Astrocyte (in vitro differentiated cells and primary cell): ENCODE measurements at regions not wholly inside any gene's neighbourhood (a gene's known extent, or its start where the extent isn't known, plus 50 kb on each side); places are given as distances from the start of the nearest gene placed in this dataset.

Experiments used
- DNase-seq: peaks from one replicate; pipeline ENCODE4 v3.0.0-alpha.2; 2010; ENCODE audit warnings: low read depth
- FAIRE-seq: peaks from 2 replicates; lab custom pipeline; 2011; peaks lifted over from hg19 to GRCh38; lab: Jason Lieb, UNC
- H2AFZ ChIP-seq: 2 replicates; pipeline ENCODE4 v1.6.0; 2012; ENCODE audit warnings: low read depth, low read length, inconsistent platforms
- H3K27ac ChIP-seq: 2 replicates; pipeline ENCODE4 v1.5.1; 2011; ENCODE audit warnings: low read depth, low read length, inconsistent platforms
- H3K27me3 ChIP-seq: 2 replicates; pipeline ENCODE4 v1.6.0; 2011; ENCODE audit warnings: low read length, inconsistent platforms; ENCODE audit not compliant: insufficient read depth
- H3K36me3 ChIP-seq: 2 replicates; pipeline ENCODE4 v1.5.1; 2011; ENCODE audit warnings: low read length, inconsistent platforms; ENCODE audit not compliant: insufficient read depth
- H3K4me1 ChIP-seq: 2 replicates; pipeline ENCODE4 v1.5.1; 2011; ENCODE audit warnings: low read length, inconsistent platforms; ENCODE audit not compliant: insufficient read depth
- H3K4me2 ChIP-seq: 2 replicates; pipeline ENCODE4 v1.6.0; 2012; ENCODE audit warnings: low read length, inconsistent platforms
- H3K4me3 ChIP-seq: 2 replicates; pipeline ENCODE4 v1.5.1; 2011; ENCODE audit warnings: low read depth, mild to moderate bottlenecking, low read length, inconsistent platforms; ENCODE audit not compliant: insufficient read depth
- H3K79me2 ChIP-seq: 2 replicates; pipeline ENCODE4 v1.6.0; 2012; ENCODE audit warnings: mild to moderate bottlenecking, low read length, inconsistent platforms; ENCODE audit not compliant: insufficient read depth
- H3K9ac ChIP-seq: 2 replicates; pipeline ENCODE4 v1.6.0; 2012; ENCODE audit warnings: mild to moderate bottlenecking, low read length, inconsistent platforms
- H3K9me3 ChIP-seq: 2 replicates; pipeline ENCODE4 v1.5.1; 2012; ENCODE audit warnings: low read depth, mild to moderate bottlenecking, low read length, inconsistent platforms; ENCODE audit not compliant: insufficient read depth
- H4K20me1 ChIP-seq: 2 replicates; pipeline ENCODE4 v1.6.0; 2012; ENCODE audit warnings: low read length, inconsistent platforms; ENCODE audit not compliant: insufficient read depth
- H3K27ac Mint-ChIP-seq: one replicate; pipeline ENCODE4 v1.8.0; 2021; ENCODE audit warnings: mild to moderate bottlenecking, mixed read lengths; ENCODE audit not compliant: unreplicated experiment
- H3K27me3 Mint-ChIP-seq: one replicate; pipeline ENCODE4 v1.8.0; 2021; ENCODE audit warnings: low read depth, mixed read lengths; ENCODE audit not compliant: unreplicated experiment
- H3K36me3 Mint-ChIP-seq: one replicate; pipeline ENCODE4 v1.8.0; 2021; ENCODE audit warnings: low read depth, mixed read lengths; ENCODE audit not compliant: unreplicated experiment
- H3K4me1 Mint-ChIP-seq: one replicate; pipeline ENCODE4 v1.8.0; 2021; ENCODE audit warnings: low read depth, mixed read lengths; ENCODE audit not compliant: unreplicated experiment
- H3K4me3 Mint-ChIP-seq: one replicate; pipeline ENCODE4 v1.8.0; 2021; ENCODE audit warnings: mild to moderate bottlenecking, moderate library complexity, mixed read lengths; ENCODE audit not compliant: unreplicated experiment
- H3K9me3 Mint-ChIP-seq: one replicate; pipeline ENCODE4 v1.8.0; 2021; ENCODE audit warnings: mild to moderate bottlenecking, mixed read lengths; ENCODE audit not compliant: unreplicated experiment
- EZH2 ChIP-seq: IDR thresholded peaks from 2 replicates; pipeline ENCODE4 v1.6.1; 2012; ENCODE audit warnings: mild to moderate bottlenecking, low read length, inconsistent platforms; ENCODE audit not compliant: insufficient read depth
- TF ChIP-seq, protein P1 (sequence below): IDR thresholded peaks from 2 replicates; pipeline ENCODE4 v1.5.1; 2011; ENCODE audit warnings: low read depth, mild to moderate bottlenecking, inconsistent platforms, low read length, moderate library complexity; ENCODE audit not compliant: insufficient read depth

DNA sequence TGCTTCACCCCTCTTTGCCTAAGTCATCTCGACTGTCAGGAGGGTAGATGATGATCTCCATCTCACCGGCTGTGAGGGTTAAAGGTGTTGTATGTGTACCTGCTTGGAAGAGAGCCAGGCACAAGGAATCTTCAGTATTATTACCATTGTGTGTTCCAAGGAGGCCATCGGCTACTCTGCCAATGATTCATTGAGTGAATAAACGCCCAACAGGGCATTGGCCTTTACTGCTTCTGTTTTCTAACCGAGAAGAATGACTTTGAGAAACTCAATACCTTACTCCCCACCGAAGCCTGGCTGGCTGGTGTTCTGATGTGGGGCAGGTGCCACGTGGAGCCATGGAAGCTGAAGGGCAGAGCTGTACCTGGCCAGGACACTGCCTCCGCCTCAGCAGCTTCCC is 228.8 kb downstream of the SNX18 start:
- no peak overlapping the region for H3K27ac Mint-ChIP-seq
- DNase-seq = no peak
- peaks cover 6% of the 10 kb centered on the region for H3K9me3 Mint-ChIP-seq
- H3K4me1 Mint-ChIP-seq = peaks cover 31% of the 10 kb centered on the region
- no peaks in the 10 kb centered on the region for H3K79me2 ChIP-seq
- no peaks in the 10 kb centered on the region for H3K27me3 Mint-ChIP-seq
- no peak overlapping the region for H3K4me2 ChIP-seq
- no peak for FAIRE-seq
- H3K9ac ChIP-seq = no peak overlapping the region
- no peaks in the 10 kb centered on the region for H3K27me3 ChIP-seq
- H2AFZ ChIP-seq = no peak overlapping the region
- no peak overlapping the region for H3K4me3 ChIP-seq
- peaks cover 2% of the 10 kb centered on the region for H3K36me3 Mint-ChIP-seq
- H3K27ac ChIP-seq = no peak overlapping the region
- H4K20me1 ChIP-seq = no peaks in the 10 kb centered on the region
- no peak overlapping the region for H3K4me3 Mint-ChIP-seq
- H3K36me3 ChIP-seq = no peaks in the 10 kb centered on the region
- TF ChIP-seq, protein P1, sequence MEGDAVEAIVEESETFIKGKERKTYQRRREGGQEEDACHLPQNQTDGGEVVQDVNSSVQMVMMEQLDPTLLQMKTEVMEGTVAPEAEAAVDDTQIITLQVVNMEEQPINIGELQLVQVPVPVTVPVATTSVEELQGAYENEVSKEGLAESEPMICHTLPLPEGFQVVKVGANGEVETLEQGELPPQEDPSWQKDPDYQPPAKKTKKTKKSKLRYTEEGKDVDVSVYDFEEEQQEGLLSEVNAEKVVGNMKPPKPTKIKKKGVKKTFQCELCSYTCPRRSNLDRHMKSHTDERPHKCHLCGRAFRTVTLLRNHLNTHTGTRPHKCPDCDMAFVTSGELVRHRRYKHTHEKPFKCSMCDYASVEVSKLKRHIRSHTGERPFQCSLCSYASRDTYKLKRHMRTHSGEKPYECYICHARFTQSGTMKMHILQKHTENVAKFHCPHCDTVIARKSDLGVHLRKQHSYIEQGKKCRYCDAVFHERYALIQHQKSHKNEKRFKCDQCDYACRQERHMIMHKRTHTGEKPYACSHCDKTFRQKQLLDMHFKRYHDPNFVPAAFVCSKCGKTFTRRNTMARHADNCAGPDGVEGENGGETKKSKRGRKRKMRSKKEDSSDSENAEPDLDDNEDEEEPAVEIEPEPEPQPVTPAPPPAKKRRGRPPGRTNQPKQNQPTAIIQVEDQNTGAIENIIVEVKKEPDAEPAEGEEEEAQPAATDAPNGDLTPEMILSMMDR = no peak
- no peaks in the 10 kb centered on the region for H3K9me3 ChIP-seq
- H3K4me1 ChIP-seq = peaks cover 32% of the 10 kb centered on the region

DNA sequence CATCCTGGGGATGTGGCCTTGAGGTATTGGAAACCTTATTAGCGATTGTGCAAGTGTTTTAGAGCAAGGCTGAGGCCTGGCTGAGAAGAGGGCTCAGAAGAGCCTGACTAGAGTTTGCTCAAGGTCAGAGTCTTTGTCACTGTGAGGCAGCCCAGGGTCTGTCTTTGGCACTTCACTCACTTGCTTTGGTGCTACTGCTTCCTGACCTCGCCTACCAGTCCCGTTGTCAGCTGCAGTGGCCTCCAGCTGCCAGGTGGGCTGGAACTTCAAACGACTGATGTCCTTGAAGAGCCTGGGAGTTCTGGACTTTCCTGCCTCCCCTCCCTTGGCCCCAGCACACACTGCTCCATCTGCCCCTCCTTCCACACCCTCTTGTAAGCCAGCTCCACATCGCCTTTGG is 228.0 kb downstream of the SNX18 start:
- H3K79me2 ChIP-seq = no peaks in the 10 kb centered on the region
- H3K4me1 Mint-ChIP-seq = peaks cover 31% of the 10 kb centered on the region
- no peaks in the 10 kb centered on the region for H3K9me3 ChIP-seq
- no peaks in the 10 kb centered on the region for H4K20me1 ChIP-seq
- no peak for TF ChIP-seq EZH2
- TF ChIP-seq, protein P1 = no peak
- H3K4me2 ChIP-seq = no peak overlapping the region
- H3K9me3 Mint-ChIP-seq = peaks cover 2% of the 10 kb centered on the region
- H3K27me3 Mint-ChIP-seq = no peaks in the 10 kb centered on the region
- no peaks in the 10 kb centered on the region for H3K36me3 ChIP-seq
- H3K4me1 ChIP-seq = peaks cover 32% of the 10 kb centered on the region
- H3K4me3 Mint-ChIP-seq = no peak overlapping the region
- H2AFZ ChIP-seq = no peak overlapping the region
- H3K9ac ChIP-seq = no peak overlapping the region
- no peaks in the 10 kb centered on the region for H3K27me3 ChIP-seq
- FAIRE-seq (no peak), DNase-seq (no peak)
- peak overlapping the region; percentile 43 for H3K27ac Mint-ChIP-seq
- no peak overlapping the region for H3K4me3 ChIP-seq
- H3K36me3 Mint-ChIP-seq = no peaks in the 10 kb centered on the region
- H3K27ac ChIP-seq = no peak overlapping the region

DNA sequence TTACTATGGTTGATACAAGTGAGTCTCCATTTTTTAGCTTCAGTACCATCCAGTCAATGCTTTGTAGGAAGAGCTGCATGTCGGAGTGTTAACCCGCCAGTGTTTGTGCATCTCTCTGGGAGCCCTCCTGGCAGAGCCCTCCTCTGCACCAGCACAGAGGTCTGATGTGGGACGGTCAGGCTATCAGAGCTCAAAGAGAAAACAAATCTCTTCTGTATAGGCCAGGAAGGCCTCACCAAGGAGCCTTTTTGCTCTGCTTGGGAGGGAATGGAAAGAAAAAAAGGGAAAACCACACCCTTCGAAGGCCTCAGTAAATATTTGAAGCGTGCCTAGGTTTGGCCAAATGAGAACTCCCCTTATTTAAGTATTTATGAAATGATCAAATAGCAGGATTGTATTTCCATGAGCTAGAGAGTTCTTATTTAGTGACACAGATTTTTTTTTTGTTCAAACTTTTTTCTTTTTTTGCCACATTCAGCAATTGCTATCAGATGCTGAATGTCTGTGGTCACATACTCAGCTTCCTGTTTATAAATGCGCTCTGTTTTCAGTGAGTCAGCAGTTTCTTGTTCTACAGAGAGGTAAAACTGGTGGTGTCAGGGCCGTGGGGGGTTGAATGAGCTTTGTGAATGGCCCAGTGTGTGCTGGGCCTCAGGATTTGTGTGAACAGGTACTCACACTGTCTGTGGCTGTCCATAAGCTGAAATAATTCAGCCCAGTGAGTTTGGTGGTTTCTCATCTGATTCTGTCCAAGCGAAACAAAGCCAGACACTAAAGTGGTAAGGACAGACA is 226.6 kb downstream of the SNX18 start:
- Histone ChIP-seq H3K9ac (peak overlapping the region; percentile 82), H3K27me3 (no peaks in the 10 kb centered on the region), H3K9me3 (no peaks in the 10 kb centered on the region), H3K79me2 (no peaks in the 10 kb centered on the region), H3K4me1 (peaks cover 32% of the 10 kb centered on the region), H3K4me2 (peak overlapping the region; percentile 73), H3K4me3 (no peak overlapping the region), H2AFZ (peak overlapping the region; percentile 50), H3K27ac (peak overlapping the region; percentile 92), H3K36me3 (no peaks in the 10 kb centered on the region), H4K20me1 (no peaks in the 10 kb centered on the region)
- Mint-ChIP-seq H3K36me3 (no peaks in the 10 kb centered on the region), H3K27ac (peak overlapping the region; percentile 98), H3K4me1 (peaks cover 31% of the 10 kb centered on the region), H3K9me3 (peaks cover 10% of the 10 kb centered on the region), H3K27me3 (peaks cover 4% of the 10 kb centered on the region), H3K4me3 (peak overlapping the region; percentile 11)
- TF ChIP-seq, protein P1 = no peak
- TF ChIP-seq EZH2 = no peak
- DNase-seq = peak; percentile 99
- peak; percentile 80 for FAIRE-seq
